Medulla oblongata (tissue), 1 donor: ENCODE measurements at regions not wholly inside any gene's neighbourhood (a gene's known extent, or its start where the extent isn't known, plus 50 kb on each side); places are given as distances from the start of the nearest gene placed in this dataset.
"Not testable (repeated sequence)": the region's sequence is repeated elsewhere in the genome, so short reads cannot be mapped to it uniquely, and the experiment has no call there.

Experiments
- DNase-seq: peaks from one replicate; pipeline ENCODE4 v3.0.0-alpha.2; 2015; ENCODE audit errors: extremely low spot score

GRCh38 chr1:199616947-199617346 lies 410.6 kb upstream of the NR5A2 start:
- DNase-seq: no peak

- no peak for DNase-seq
Measured at GRCh38 chr1:199619223-199619622, 408.3 kb upstream of the NR5A2 start.

- DNase-seq: not testable (repeated sequence)
Measured at GRCh38 chr1:199626228-199626627, 401.3 kb upstream of the NR5A2 start.

- no peak for DNase-seq
Measured at GRCh38 chr1:199629624-199630023, 397.9 kb upstream of the NR5A2 start.

- no peak for DNase-seq
Measured at GRCh38 chr1:199639453-199639852, 388.1 kb upstream of the NR5A2 start.

GRCh38 chr1:199641531-199641930 lies 386.0 kb upstream of the NR5A2 start:
- DNase-seq: no peak

- DNase-seq: no peak
Measured at GRCh38 chr1:199644912-199645311, 382.6 kb upstream of the NR5A2 start.

- DNase-seq: no peak
Measured at GRCh38 chr1:199646761-199647160, 380.7 kb upstream of the NR5A2 start.

GRCh38 chr1:199657449-199657848 lies 370.1 kb upstream of the NR5A2 start:
- no peak for DNase-seq

- no peak for DNase-seq
Measured at GRCh38 chr1:199660071-199660470, 367.4 kb upstream of the NR5A2 start.

GRCh38 chr1:199665371-199665770 lies 362.1 kb upstream of the NR5A2 start:
- DNase-seq: no peak

- DNase-seq: no peak
Measured at GRCh38 chr1:199667089-199667488, 360.4 kb upstream of the NR5A2 start.

- DNase-seq: no peak
Measured at GRCh38 chr1:199669916-199670315, 357.6 kb upstream of the NR5A2 start.

- no peak for DNase-seq
Measured at GRCh38 chr1:199671684-199672083, 355.8 kb upstream of the NR5A2 start.

- DNase-seq: no peak
Measured at GRCh38 chr1:199675937-199676336, 351.6 kb upstream of the NR5A2 start.

GRCh38 chr1:199678771-199679170 lies 348.7 kb upstream of the NR5A2 start:
- DNase-seq: no peak

GRCh38 chr1:199682081-199682480 lies 345.4 kb upstream of the NR5A2 start:
- DNase-seq: no peak

GRCh38 chr1:199684686-199685273 lies 342.7 kb upstream of the NR5A2 start:
- DNase-seq: peak; percentile 66

GRCh38 chr1:199685369-199685768 lies 342.1 kb upstream of the NR5A2 start:
- DNase-seq: no peak

- DNase-seq: no peak
Measured at GRCh38 chr1:199687321-199687720, 340.2 kb upstream of the NR5A2 start.

GRCh38 chr1:199688133-199688676 lies 339.3 kb upstream of the NR5A2 start:
- DNase-seq: no peak

GRCh38 chr1:199688774-199689173 lies 338.7 kb upstream of the NR5A2 start:
- DNase-seq: no peak

- DNase-seq: no peak
Measured at GRCh38 chr1:199690496-199690895, 337.0 kb upstream of the NR5A2 start.

- DNase-seq: no peak
Measured at GRCh38 chr1:199691540-199691939, 336.0 kb upstream of the NR5A2 start.
